COLO829 (cell line): ENCODE measurements at regions not wholly inside any gene's neighbourhood (a gene's known extent, or its start where the extent isn't known, plus 50 kb on each side); places are given as distances from the start of the nearest gene placed in this dataset.
"Not testable (repeated sequence)": the region's sequence is repeated elsewhere in the genome, so short reads cannot be mapped to it uniquely, and the experiment has no call there.

ENCODE experiments used
- DNase-seq: peaks from one replicate; pipeline ENCODE4 v3.0.0; 2012; ENCODE audit warnings: low spot score

DNA sequence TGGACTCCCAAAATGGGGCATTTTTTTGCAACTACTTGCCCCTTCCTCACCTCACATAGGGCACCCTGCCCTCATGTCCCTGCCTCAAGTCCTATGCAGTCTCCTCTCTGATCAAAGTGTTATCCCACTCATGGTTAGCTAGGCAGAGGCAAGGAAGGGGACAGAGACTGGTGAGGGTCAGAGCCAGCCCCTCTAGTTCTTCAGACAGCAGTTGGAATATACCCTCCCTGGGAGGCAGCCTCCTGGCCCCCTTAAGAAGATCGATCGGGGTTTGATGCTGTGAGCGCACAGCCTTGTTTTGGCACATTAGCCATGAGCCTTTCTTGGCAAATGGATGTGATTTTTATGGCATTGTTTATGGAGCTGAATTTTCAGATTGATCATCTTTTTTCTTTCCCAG is 436.9 kb downstream of the BUD13 start:
- no peak for DNase-seq

DNA sequence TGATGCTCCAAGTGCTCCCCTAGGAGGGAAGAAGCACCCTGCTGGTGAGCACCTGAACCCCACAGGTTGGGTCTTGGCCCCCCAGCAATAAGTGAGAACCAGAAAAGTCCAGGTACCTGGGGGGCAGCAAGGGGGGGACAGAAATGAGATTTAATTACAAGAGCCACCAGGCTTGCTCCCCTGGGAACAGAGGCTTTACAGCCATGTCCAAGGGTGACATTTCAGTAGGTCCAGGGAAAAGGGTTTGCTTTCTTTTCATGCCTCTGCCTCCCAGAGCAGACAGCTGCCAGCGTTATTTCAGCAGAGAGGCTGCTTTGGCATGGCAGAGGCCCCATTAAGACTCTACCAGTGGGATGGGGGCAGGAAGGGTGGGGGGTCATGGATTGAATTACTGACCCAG is 437.7 kb downstream of the BUD13 start:
- DNase-seq = no peak

DNA sequence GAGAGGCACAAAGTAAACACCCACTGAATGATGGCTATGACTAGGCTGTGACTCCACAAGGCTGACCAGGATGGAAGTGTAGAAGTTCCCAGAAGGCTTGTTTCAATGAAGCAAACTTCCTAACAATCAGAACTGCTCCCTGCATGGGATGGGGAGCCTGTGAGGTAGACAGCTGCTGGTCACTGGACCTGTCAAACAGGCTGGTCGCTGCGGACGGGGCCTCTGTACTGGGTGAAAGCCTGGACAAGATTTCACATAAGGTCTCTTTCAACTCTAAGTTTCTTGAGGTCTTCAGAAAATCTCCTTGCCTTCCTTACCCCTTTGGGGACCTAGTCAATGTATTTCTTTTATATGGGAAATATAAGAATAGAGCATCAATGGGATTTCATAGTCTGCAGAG is 438.2 kb downstream of the BUD13 start:
- DNase-seq = no peak

DNA sequence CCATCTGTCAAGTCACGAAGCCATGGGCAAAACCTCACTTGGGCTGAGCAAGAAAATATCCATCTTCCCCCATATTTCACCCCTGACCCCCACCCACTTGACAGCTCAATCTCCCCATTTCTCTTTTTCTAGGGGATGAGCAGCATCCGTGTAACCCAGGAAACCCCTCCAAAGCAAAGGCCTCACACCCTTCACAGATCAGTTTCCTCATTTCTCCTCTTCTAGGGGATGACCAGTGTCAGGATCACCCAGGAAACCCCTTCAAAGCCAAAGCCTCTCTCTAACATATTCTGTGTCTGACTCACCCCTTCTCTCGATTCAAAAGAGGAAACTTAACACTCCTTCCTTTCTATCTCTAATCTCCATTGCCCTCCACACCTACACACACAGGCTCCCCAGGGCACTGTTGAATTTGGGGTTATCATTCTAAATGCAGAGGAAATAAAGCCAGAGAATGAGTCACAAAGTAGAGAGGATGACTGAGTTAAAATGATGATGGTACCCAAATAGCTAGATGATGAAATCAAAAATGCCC is 439.7 kb downstream of the BUD13 start:
- no peak for DNase-seq

DNA sequence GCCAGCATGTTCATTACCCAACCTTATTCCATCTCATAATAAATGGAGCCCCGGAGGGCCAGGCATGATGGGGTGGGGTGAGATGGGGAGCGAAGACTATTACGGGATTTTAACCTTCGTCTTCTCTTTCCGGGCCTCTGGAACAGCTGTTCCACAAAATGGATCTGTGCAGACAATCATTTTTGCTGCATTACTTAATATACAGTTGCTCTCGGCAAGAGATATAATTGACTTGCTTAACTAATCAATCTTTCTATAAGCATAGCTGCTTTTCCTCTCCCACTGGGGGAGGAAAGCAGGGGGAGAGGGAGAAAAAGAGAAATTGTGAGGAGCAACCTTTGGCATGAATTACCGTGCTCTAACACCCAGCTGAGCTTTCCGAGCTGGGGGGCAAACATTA is 440.4 kb downstream of the BUD13 start:
- no peak for DNase-seq

DNA sequence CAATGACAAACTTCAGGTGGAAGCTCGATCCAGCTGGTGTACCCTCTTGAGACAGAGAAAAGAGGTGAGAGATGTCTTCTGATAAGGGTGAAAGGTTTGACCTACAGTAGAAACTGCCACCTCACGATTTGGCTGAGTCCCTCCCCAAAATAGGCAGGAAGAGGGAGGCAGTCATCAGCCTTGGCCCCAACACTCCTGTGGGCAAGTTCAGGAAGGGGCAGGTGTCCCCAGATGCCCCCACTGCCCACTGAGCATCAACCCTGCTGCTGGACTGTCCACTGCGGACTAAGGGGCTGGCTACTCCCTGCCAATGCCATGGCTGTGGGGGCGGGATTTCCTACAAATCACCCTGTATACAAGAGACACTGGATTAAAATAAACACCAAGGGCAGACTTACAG is 441.4 kb downstream of the BUD13 start:
- DNase-seq = no peak

DNA sequence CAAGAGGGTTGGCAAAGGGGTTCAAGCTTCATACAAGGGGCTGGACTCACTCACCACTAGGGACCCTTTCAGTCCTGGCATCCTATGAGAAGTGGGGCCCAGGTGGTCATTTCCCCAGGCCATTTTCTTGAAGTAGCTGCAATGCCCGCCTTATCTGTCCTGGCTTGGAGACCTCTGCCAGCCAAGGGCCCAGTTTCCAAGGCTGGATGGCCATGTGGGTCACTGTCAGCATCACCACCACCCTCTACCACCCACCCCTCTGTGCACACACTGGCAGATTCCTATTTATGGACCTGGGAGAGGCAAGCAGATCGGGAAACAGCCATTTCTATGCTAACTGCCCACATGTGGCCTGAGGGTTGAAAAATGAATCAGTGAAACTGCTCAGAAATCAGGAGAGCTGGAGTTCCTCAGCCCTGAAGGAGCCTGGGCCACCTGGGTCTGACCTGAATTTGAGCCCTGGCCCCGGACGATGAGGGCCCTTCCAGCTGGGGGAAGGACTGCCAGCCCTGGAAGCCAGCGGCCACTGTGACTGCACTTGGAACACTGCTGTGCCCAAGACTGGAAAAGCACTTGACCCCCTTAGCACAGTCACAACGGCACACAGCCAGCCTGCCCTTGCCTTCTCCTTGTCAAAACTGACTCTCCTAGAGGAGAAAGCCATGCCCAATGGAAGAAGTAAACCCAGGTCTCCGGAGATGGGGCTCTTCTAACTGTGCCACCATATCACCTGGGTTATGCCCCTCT is 442.2 kb downstream of the BUD13 start:
- DNase-seq = no peak

DNA sequence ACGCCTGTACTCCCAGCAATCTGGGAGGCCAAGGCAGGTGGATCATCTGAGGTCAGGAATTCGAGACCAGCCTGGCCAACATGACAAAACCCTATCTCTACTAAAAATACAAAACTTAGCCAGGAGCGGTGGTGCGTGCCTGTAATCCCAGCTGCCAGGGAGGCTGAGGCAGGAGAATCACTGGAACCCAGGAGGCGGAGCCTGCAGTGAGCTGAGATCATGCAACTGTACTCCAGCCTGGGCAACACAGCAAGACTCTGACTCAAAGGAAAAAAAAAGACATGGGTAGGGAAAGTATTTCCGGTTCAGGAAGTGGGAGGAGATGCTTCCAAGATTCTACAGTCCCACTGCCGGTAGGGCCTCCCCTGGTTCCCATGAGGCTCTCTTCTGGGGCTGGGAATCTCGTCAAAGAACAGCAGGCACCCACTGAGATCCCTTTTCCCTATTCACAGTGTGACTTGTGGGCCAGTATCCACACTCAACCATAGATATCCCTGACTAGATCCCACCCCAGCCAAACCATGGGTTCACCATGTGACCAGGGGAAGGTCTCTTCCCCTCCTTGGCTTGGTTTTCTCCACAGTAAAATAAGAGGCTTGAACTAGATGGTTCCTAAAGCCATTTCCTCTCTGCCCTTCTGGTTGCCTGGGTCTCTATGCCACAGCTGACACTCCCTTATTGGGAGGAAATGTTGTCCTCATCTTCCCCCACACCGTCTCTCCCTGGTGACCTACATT is 443.3 kb downstream of the BUD13 start:
- DNase-seq = no peak

DNA sequence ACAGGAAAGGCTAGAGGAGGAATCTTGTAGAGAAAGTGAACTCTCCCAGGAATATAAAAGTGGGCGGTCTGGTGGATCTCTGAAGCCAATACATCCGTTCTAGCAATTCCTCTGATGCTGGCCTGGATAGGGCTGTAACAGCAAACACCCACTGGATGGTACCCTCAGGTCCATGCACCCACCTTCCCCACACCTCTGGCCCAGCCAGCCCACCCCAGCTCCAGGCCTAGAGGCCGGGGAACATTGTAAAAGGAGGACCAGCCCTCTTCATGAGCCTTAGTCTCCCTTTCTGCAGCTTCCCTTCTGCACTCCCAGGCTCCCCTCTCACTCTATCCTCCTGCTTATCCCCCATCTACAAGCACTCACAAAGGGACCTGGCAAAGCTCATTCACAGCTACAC is 443.9 kb downstream of the BUD13 start:
- DNase-seq = no peak

DNA sequence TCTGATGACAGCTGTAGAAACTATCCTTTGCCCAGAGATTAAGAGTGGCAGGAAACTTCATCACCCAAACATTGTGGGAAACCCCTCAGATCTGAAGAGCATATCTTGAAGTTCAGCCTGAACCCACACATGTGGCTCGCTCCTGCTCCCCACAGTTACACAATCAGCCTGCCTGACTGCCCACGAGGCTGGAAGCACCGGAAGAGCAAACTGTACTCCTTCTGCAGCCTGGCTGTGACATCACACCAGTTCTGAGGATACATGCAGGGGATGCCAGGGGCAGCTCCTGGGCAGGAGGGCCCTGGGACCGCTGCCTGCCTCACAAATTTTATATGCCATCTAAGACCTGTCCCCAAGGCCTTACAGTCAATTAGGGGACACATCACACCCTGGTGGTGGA is 444.4 kb downstream of the BUD13 start:
- no peak for DNase-seq

DNA sequence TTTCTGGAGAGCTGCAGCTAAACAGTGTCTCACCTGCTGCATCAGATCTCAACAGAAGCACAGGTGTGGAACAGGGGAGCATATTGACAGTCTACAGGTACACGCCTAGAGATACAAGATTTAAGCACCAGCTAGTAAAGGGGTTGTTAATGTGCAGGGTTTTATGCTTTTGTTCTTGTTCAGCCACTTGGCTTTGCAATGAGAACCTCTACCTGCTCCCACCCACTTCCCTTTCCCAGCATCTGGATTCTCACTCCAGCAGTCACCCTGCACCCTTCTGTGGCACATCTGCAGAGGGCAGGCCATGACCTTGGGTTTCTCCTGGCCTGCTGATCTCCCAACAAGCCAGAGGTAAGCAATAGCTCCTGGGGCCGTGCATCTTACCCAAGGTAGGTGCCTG is 446.6 kb downstream of the BUD13 start:
- DNase-seq = no peak

DNA sequence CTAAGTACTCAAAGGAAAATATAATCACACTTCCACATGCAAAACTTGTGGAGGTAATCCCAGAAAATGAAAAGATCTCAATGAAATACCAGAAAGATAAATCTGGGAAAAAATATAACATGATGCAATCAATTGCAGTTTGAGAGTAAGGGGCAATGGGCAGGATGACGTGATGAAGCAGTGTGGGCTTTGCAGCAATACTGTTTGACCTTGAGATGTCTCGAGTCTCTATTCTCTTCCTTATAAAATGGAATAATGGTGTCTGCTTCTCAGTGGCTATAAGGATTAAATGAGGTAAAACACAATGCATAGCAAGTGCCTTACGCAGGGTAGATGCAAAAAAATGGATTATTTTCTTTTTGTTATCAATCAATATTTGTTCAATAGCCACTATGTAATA is 447.5 kb downstream of the BUD13 start:
- DNase-seq = no peak

DNA sequence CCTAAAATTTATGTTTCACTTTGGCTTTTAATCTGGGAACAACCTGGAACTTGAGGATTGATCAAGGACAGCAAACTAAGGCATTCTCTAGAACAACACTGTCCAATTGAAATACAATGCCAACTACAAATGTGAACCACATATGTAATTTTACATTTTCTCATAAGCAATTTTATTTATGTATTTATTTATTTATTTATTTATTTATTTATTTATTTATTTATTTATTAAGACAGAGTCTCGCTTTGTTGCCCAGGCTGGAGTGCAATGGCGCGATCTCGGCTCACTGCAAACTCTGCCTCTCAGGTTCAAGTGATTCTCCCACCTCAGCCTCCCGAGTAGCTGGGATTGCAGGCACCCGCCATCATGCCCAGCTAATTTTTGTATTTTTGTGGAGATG is 448.7 kb downstream of the BUD13 start:
- DNase-seq = not testable (repeated sequence)

DNA sequence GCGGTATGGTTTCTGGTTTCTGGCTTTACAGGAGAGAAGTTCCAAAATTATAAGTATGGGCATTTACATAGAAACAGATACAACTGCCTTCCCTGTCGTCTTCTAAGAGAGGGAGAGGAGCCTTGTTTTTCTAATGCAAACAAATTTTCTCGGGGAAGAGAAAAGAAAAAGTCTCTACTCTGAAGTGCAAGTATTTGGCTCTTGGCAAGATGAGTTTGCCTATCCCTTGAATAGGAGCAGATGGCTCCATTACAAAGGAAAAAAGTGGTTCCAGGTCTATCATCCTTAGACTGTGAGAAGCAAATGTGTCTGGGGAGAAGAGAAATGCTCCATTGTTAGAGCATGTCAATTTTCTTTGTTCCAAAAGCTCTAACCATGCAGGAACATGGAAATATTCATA is 455.6 kb downstream of the BUD13 start:
- no peak for DNase-seq

DNA sequence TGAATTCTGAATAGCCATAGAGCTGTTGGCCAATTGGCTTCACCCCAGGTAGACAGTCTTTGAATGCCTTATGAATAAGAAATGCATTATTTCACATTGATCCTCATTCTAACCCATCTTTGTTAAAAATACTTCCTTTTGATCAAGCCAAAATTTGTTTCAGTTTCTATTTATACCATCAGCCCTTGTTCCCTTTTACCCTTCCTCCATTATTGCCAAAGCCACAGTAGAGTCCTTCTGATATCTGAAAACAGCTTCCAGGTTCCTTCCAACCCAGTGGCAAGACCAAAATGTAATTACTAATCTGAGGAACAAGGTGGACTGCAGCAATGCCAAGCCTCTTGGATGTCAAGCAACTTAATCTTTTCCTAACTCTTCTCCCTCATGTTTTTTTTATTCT is 458.8 kb downstream of the BUD13 start:
- no peak for DNase-seq

DNA sequence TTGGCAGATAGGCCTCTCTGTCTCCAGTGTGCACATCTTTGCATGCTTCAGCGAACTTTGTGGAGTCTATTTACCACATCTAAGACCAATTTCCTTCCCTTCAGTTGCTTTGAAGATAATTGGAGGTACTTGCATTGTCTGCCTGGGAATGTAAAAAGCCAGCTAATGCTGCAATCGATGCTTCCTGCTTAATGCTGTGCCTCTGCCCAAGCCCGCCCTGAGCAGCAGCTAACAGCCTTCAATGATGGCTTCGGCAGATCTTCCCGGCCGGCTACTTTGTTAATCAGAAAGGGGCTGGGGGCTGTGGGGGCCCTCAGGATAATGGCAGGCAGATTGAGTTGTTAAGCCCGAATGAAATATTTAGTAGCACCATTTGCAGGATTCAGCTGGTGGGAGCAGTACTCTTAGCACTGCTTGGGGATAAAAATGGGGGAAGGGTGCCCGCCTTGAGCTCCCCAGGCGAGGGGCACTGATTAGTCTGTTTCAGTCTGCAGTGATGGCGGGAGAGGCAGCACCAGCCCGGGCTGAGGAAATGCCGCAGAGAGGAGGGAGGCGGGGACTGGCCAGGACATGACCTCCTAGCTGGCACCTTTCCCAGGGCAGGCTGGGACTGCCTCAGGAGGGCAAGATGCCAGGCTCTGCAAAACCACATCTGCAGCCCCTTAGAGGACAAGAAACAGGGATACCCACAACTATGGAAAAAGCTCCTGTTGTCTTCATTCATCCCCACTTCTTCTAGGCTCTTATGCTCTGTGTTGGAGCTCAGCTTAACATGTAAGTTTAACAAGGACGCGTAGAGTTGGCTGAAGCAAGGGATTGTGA is 460.0 kb downstream of the BUD13 start:
- DNase-seq = peak; percentile 38

DNA sequence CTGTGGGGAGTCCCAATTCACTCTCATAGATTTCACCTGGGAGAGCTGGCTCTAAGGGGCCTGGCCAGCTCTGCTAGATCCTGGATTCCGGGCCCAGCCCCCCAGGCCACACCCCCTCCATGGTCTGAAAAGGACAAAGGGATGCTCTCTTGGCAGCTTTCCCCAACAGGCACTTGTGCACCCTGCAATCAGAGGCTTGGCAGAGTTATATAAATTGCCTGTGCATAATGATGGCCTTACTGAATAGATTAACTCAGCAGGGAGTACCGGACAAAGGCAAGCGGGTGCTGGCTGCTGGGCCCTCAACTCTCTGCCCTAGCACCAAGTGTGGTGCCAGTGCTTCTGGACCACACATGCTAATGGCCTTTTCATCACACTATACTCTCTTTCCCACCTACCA is 461.6 kb downstream of the BUD13 start:
- DNase-seq = no peak

DNA sequence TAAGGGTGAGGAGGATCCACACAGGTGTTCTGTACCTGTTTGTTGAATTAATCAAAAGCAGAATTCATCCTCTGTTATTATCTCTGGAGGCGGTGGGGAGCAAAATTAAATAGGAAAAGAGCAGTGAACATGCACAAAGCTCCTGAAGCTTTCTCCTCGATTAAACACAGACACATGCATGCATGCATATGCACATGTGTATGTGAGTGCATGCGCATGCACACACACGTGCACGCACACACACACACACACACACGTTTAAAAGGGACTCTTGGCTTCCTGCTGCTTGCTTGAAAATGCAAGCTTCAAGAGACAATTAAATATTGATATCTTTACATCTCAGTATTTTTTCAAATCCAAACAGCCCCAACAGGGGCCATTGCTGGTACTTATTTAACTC is 462.1 kb downstream of the BUD13 start:
- DNase-seq = no peak

DNA sequence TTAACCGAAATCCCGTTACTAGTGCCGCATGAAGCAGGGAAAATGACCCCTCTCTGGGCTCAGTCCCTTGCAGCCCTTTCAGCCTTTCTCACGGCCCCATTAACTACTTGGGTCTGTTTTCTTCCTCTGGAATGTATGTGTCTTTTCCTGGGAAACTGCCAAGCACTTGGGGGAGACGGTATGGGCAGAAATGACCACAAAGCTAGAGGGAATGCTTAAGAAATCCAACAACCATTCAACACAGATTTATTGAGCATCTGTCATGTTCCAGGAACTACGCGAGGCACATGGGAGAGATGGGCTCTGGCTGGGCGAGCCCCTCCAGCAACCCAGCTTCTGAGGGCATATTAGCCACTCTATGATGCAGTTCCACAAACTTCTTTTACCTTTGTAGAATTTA is 462.6 kb downstream of the BUD13 start:
- DNase-seq = no peak

DNA sequence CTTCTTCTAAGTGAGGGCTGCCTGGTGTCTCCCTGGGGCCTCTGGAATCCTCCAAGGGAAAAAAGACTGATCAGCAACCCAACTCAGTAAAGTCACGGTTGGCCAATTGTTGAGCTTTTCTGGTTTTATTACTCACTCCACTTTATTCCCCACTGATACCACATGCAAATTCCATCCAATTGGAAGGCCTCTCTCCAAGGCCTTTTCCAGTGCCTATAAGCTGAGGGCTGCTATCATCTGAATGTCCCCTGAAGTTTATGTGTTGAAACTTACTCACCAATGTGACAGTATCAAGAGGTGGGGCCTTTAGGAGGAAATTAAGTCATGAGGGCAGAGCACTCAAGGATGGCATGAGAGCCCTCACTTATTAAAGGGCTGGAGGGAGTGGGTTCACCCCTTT is 463.3 kb downstream of the BUD13 start:
- no peak for DNase-seq

DNA sequence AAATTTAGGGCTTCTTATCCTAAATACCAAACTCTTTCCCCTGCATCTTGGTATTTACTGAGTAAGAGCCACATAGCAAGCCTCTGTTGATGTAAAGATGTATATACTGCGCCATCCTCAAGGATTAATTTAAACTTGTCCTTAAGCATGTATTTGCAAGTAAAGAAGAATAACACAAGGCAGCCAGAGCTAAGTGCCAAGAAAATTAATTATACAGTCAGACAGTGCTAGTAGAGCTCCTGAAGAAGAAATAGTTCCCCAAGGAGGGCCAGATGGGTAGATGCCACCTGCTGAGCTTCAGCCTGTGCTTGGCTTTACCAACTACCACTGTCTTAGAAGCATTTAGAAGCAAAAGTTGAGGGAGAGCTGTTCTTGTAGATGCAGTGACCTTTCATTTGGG is 470.0 kb downstream of the BUD13 start:
- DNase-seq = no peak

DNA sequence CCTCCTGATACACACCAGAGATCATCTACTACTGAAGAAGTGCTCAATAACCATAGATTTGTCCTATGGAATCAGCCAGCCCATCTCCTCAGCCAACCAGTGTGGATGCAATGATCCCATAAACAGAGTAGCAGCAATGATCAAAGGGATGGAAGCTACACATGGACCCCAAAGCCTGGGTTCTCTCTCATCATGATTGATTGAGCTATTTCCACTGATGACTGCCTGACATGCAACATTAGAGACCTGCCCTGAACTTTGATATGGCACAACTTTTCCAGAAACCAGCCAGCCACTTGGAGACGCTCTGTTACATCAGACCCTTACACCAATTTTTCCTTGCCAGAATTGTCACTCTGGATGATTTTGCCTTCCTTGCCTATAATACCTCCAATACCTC is 471.6 kb downstream of the BUD13 start:
- DNase-seq = no peak

DNA sequence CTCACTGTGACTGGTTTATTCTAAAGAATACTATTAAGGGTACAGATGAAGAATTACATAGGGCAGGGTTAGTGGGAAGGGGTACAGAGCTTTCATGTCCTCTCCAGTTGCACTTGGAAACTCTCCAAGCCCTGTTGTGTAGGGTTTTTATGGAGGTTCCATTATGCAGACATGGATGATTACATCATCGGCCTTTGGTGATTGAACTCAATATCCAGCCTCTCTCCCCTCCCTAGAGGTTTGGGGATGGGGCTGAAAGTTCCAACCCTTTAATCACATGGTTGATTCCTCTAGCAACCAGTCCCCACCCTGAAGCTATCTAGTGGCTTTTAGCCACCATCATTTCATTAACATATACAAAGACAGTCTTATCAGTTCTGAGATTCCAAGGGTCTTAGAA is 472.6 kb downstream of the BUD13 start:
- DNase-seq = no peak
